Muscle layer of colon (tissue), 2 donors: ENCODE measurements at regions not wholly inside any gene's neighbourhood (a gene's known extent, or its start where the extent isn't known, plus 50 kb on each side); places are given as distances from the start of the nearest gene placed in this dataset.

ENCODE experiments used
- H3K27ac ChIP-seq: one replicate; pipeline ENCODE4 v1.7.0; 2013; ENCODE audit warnings: low read depth, mild to moderate bottlenecking, low read length, moderate library complexity
- H3K27me3 ChIP-seq, 2 donors: one replicate each; pipeline ENCODE4 v1.7.0; 2013; ENCODE audit warnings: low read length in 2 of 2, mild to moderate bottlenecking in 2 of 2; ENCODE audit not compliant: insufficient read depth in 2 of 2, control insufficient read depth in 1 of 2
- H3K36me3 ChIP-seq: one replicate; pipeline ENCODE4 v1.7.0; 2013; ENCODE audit warnings: mild to moderate bottlenecking, low read length; ENCODE audit not compliant: insufficient read depth
- H3K4me1 ChIP-seq: one replicate; pipeline ENCODE4 v1.7.0; 2013; ENCODE audit warnings: mild to moderate bottlenecking, low read length; ENCODE audit not compliant: insufficient read depth
- H3K4me3 ChIP-seq, 2 donors: one replicate each; pipeline ENCODE4 v1.7.0; 2013; ENCODE audit warnings: low read length in 2 of 2, low read depth in 1 of 2, mild to moderate bottlenecking in 1 of 2, moderate library complexity in 1 of 2
- H3K9ac ChIP-seq: one replicate; pipeline ENCODE4 v1.7.0; 2013; ENCODE audit warnings: low read length
- H3K9me3 ChIP-seq: one replicate; pipeline ENCODE4 v1.7.0; 2013; ENCODE audit warnings: mild to moderate bottlenecking, low read length
- donor health status: abdominal sarcoma.
- donor health status: Adenocarcinoma of cecum.

GRCh38 chr4:178344096-178344495 lies 901.9 kb upstream of the AGA start:
- H3K27ac ChIP-seq, result no peak overlapping the region
- no peaks in the 10 kb centered on the region for H3K9me3 ChIP-seq
- no peaks in the 10 kb centered on the region for H3K27me3 ChIP-seq
- H3K9ac ChIP-seq, result no peak overlapping the region
- no peak overlapping the region for H3K4me3 ChIP-seq
- H3K36me3 ChIP-seq, result no peaks in the 10 kb centered on the region
- no peaks in the 10 kb centered on the region for H3K4me1 ChIP-seq

- Histone ChIP-seq H3K4me1 (no peaks in the 10 kb centered on the region), H3K9ac (no peak overlapping the region), H3K27me3 (no peaks in the 10 kb centered on the region), H3K36me3 (no peaks in the 10 kb centered on the region), H3K4me3 (no peak overlapping the region), H3K9me3 (no peaks in the 10 kb centered on the region), H3K27ac (no peak overlapping the region)
These were observed 904.9 kb upstream of the AGA start for GRCh38 chr4:178347111-178347510.

GRCh38 chr4:178349601-178350000 lies 907.4 kb upstream of the AGA start:
- no peak overlapping the region for H3K9ac ChIP-seq
- no peaks in the 10 kb centered on the region for H3K9me3 ChIP-seq
- no peaks in the 10 kb centered on the region for H3K4me1 ChIP-seq
- H3K27ac ChIP-seq, result no peak overlapping the region
- no peaks in the 10 kb centered on the region for H3K27me3 ChIP-seq
- H3K4me3 ChIP-seq, result no peak overlapping the region
- H3K36me3 ChIP-seq, result no peaks in the 10 kb centered on the region

GRCh38 chr4:178351185-178351584 lies 908.9 kb upstream of the AGA start:
- Histone ChIP-seq H3K27ac (no peak overlapping the region), H3K4me1 (no peaks in the 10 kb centered on the region), H3K27me3 (no peaks in the 10 kb centered on the region), H3K4me3 (no peak overlapping the region), H3K9me3 (no peaks in the 10 kb centered on the region), H3K36me3 (no peaks in the 10 kb centered on the region), H3K9ac (no peak overlapping the region)

- no peak overlapping the region for H3K27ac ChIP-seq
- no peaks in the 10 kb centered on the region for H3K36me3 ChIP-seq
- H3K27me3 ChIP-seq, result no peaks in the 10 kb centered on the region
- H3K4me1 ChIP-seq, result no peaks in the 10 kb centered on the region
- no peak overlapping the region for H3K4me3 ChIP-seq
- no peak overlapping the region for H3K9ac ChIP-seq
- H3K9me3 ChIP-seq, result no peaks in the 10 kb centered on the region
These were observed 914.5 kb upstream of the AGA start for GRCh38 chr4:178356725-178357124.

GRCh38 chr4:178385481-178385880 lies 943.2 kb upstream of the AGA start:
- Histone ChIP-seq H3K27ac (no peak overlapping the region), H3K4me3 (no peak overlapping the region), H3K36me3 (no peaks in the 10 kb centered on the region), H3K27me3 (no peaks in the 10 kb centered on the region), H3K4me1 (no peaks in the 10 kb centered on the region), H3K9ac (no peak overlapping the region), H3K9me3 (no peaks in the 10 kb centered on the region)

GRCh38 chr4:178387756-178388155 lies 945.5 kb upstream of the AGA start:
- no peaks in the 10 kb centered on the region for H3K36me3 ChIP-seq
- H3K4me3 ChIP-seq, result no peak overlapping the region
- H3K27me3 ChIP-seq, result no peaks in the 10 kb centered on the region
- H3K9ac ChIP-seq, result no peak overlapping the region
- no peaks in the 10 kb centered on the region for H3K9me3 ChIP-seq
- H3K27ac ChIP-seq, result no peak overlapping the region
- no peaks in the 10 kb centered on the region for H3K4me1 ChIP-seq

- Histone ChIP-seq H3K27ac (no peak overlapping the region), H3K9ac (no peak overlapping the region), H3K4me3 (no peak overlapping the region), H3K27me3 (no peaks in the 10 kb centered on the region), H3K36me3 (no peaks in the 10 kb centered on the region), H3K9me3 (no peaks in the 10 kb centered on the region), H3K4me1 (no peaks in the 10 kb centered on the region)
These were observed 953.6 kb upstream of the AGA start for GRCh38 chr4:178395798-178396197.

GRCh38 chr4:178412455-178412854 lies 970.2 kb upstream of the AGA start:
- Histone ChIP-seq H3K9me3 (no peaks in the 10 kb centered on the region), H3K36me3 (no peaks in the 10 kb centered on the region), H3K4me1 (no peaks in the 10 kb centered on the region), H3K9ac (no peak overlapping the region), H3K27ac (no peak overlapping the region), H3K4me3 (no peak overlapping the region), H3K27me3 (no peaks in the 10 kb centered on the region)

GRCh38 chr4:178414042-178414441 lies 971.8 kb upstream of the AGA start:
- Histone ChIP-seq H3K4me1 (no peaks in the 10 kb centered on the region), H3K4me3 (no peak overlapping the region), H3K9ac (no peak overlapping the region), H3K36me3 (no peaks in the 10 kb centered on the region), H3K27ac (no peak overlapping the region), H3K9me3 (no peaks in the 10 kb centered on the region), H3K27me3 (no peaks in the 10 kb centered on the region)

GRCh38 chr4:178414881-178415446 lies 972.7 kb upstream of the AGA start:
- H3K27me3 ChIP-seq, result no peaks in the 10 kb centered on the region
- no peak overlapping the region for H3K27ac ChIP-seq
- H3K9ac ChIP-seq, result no peak overlapping the region
- H3K9me3 ChIP-seq, result no peaks in the 10 kb centered on the region
- H3K36me3 ChIP-seq, result no peaks in the 10 kb centered on the region
- no peak overlapping the region for H3K4me3 ChIP-seq
- H3K4me1 ChIP-seq, result no peaks in the 10 kb centered on the region

GRCh38 chr4:178415925-178416324 lies 973.7 kb upstream of the AGA start:
- H3K9me3 ChIP-seq, result no peaks in the 10 kb centered on the region
- H3K4me3 ChIP-seq, result no peak overlapping the region
- no peak overlapping the region for H3K27ac ChIP-seq
- no peaks in the 10 kb centered on the region for H3K27me3 ChIP-seq
- H3K9ac ChIP-seq, result no peak overlapping the region
- H3K4me1 ChIP-seq, result no peaks in the 10 kb centered on the region
- no peaks in the 10 kb centered on the region for H3K36me3 ChIP-seq
